GM19463 (cell line): ENCODE measurements at regions not wholly inside any gene's neighbourhood (a gene's known extent, or its start where the extent isn't known, plus 50 kb on each side); places are given as distances from the start of the nearest gene placed in this dataset.

Experiments used
- ATAC-seq: cut with Tn5 transposase; IDR thresholded peaks from one replicate; pipeline ENCODE4 v1.9.1; 2021; ENCODE audit warnings: mild to moderate bottlenecking, moderate library complexity; ENCODE audit not compliant: unreplicated experiment

DNA sequence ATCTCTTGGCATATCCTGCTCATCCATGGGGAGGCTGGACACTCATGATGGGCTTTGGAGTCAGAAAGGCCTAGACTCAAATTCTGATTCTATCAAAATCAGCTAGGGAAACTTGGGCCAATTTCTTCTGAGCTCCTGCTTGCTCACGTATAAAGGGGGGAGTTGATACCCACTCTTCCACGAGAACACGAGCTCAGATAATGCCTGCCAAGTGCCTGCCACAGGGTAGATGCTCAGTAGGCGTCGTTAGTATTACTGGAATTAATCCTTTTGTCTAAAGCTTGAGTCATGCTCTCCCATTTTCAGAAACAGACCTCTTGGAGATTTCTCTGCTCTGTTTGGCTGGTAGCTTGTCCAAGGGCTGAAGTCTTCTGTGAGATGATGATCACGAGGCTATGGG lies 238.3 kb upstream of the MVB12B start:
- no peak for ATAC-seq

- ATAC-seq = no peak
These were observed 236.8 kb upstream of the MVB12B start for GRCh38 chr9:126089789-126090188.

DNA sequence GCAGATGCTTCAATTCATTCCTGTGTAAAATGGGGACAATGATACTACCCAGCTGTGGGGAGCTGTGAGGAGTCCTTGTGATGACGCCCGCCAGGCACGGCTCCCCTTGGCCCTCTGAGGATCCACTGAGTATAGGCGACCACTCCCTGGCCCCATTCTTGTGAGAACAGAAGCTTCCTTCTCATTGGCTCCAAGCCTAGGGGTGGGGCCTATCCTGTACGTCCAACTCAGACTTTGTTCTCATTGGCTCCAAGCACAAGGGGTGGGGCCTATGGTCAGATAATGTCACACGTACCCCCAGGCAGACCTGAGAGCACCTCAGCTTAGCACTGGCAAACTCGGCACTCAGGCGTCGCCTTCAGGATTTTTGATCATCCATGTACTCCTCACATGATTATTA lies 232.9 kb upstream of the MVB12B start:
- ATAC-seq = no peak

GRCh38 chr9:126095546-126096190 lies 231.0 kb upstream of the MVB12B start:
- ATAC-seq = no peak

GRCh38 chr9:126096340-126096739 lies 230.3 kb upstream of the MVB12B start:
- ATAC-seq = no peak

- no peak for ATAC-seq
These were observed 228.9 kb upstream of the MVB12B start for GRCh38 chr9:126097679-126098078.

DNA sequence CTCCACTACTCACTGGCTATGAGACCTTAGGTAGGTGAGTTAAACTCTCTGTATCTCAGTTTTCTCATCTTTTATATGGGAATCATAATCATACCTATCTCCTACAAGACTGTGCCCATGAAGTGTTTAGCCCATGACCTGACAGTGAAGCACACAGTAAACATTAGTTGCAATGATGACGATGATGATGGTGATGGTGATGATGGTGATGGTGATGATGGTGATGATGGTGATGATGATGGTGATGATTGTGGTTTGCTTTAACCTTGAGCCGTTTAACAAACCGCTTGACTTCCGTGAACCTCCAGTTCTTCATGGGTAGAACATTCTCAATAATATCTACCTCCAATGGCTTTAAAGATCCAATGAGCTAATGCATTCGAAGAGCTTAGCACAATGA lies 220.2 kb upstream of the MVB12B start:
- ATAC-seq = no peak

- ATAC-seq = no peak
These were observed 218.9 kb upstream of the MVB12B start for GRCh38 chr9:126107693-126108092.

DNA sequence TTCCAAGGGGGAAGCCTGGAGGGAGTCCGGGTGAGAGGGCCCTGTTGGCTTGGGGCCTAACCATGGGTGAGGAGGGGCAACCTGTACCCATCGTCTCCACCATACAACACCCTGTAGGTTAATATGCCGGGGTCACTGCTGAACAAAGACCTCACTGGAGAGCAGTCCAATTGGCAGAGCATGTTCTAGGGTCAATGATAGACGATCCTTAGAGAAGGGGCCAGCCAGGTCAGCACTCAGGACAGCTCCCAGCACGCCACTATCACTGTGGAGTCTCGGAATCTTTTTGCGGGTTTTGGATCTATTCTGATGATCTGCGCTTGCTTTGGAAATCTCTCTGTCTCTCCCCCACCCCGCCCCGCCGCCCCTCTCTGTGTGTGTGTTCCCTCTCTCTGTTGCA lies 218.4 kb upstream of the MVB12B start:
- ATAC-seq = no peak

DNA sequence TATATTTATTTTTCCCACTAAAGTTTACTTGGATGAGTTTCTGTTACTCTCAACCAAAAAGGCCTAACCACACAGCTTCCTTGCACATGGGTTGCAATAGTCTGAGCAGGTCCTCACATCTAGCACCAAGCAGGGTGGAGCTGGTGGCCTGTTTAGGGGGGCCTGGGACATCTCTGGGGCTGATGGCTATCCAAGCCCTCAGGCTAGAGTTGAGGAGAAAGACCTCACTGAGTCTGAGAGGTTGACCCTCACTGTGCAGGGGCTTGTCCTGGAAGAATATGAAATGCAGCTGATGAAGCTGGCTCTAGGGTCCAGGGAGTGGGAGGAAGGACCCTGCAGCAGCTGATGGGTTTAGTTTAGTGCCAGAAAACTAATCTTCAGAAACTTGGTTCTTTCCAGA lies 217.1 kb upstream of the MVB12B start:
- no peak for ATAC-seq

GRCh38 chr9:126111556-126111955 lies 215.1 kb upstream of the MVB12B start:
- ATAC-seq = no peak

DNA sequence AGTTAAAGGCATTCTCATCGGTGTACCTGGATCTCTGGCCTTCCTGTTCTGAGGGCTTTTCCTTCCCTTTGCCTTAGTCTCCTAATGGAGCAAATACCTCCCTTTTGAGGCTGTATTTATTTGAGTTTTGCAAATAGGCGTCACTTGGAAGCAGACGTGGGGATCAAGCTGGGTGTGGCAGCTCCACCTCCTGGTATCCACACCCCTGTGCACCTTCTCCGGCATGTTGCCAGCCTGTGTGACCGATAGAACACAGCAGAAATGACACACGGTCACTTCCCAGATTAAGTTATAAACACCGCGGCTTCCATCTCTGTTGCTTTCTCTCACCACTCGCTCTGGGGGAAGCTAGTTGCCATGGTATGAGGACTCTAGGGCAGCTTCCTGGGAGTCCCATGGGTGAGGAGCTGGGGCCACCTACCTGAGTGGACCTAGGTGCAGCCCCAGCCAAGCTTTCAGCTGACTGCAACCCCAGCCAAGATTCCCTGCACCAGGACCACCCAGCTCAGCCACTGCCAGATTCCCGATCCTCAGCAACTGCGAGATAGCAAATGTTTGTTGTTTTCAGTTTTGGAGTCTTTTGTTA lies 214.4 kb upstream of the MVB12B start:
- no peak for ATAC-seq

- ATAC-seq = no peak
These were observed 213.5 kb upstream of the MVB12B start for GRCh38 chr9:126113176-126113575.

DNA sequence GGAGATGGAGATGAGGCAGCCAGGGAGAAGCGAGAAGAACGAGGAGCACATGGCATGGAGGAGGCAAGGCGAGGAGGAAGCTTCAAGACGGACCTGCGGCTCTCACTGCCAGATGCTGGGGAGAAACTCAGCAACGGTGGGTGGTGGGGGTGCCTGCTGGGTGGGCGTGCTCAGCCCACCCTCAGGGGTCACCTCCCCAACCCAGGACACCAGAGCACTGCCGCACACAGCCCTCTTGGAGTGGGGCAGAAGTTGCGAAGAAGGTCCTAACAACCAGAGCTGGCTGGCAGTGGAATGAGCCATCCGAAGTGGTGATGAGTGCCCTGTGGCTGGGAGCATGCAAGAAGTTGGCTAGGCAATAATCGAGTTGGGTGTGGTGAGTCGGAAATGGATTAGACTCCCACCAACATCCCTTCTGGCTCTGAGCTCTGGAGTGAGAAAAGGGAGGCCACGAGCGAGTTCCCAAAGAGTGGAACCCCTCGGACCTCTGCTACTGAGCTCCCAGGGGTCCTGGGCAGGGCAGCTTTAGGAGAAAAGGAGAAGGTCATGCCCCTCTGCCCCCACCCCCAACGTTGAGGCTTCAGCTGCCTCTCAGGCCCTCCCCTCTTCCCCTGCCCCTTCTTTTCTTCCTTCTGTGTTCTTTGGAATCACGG lies 212.7 kb upstream of the MVB12B start:
- ATAC-seq = no peak

GRCh38 chr9:126114409-126114760 lies 212.2 kb upstream of the MVB12B start:
- no peak for ATAC-seq

GRCh38 chr9:126114850-126115460 lies 211.7 kb upstream of the MVB12B start:
- ATAC-seq = no peak

- ATAC-seq = no peak
These were observed 210.1 kb upstream of the MVB12B start for GRCh38 chr9:126116351-126117157.

- no peak for ATAC-seq
These were observed 209.5 kb upstream of the MVB12B start for GRCh38 chr9:126117158-126117425.

GRCh38 chr9:126117631-126118030 lies 209.0 kb upstream of the MVB12B start:
- ATAC-seq = no peak

GRCh38 chr9:126119731-126120130 lies 206.9 kb upstream of the MVB12B start:
- no peak for ATAC-seq

DNA sequence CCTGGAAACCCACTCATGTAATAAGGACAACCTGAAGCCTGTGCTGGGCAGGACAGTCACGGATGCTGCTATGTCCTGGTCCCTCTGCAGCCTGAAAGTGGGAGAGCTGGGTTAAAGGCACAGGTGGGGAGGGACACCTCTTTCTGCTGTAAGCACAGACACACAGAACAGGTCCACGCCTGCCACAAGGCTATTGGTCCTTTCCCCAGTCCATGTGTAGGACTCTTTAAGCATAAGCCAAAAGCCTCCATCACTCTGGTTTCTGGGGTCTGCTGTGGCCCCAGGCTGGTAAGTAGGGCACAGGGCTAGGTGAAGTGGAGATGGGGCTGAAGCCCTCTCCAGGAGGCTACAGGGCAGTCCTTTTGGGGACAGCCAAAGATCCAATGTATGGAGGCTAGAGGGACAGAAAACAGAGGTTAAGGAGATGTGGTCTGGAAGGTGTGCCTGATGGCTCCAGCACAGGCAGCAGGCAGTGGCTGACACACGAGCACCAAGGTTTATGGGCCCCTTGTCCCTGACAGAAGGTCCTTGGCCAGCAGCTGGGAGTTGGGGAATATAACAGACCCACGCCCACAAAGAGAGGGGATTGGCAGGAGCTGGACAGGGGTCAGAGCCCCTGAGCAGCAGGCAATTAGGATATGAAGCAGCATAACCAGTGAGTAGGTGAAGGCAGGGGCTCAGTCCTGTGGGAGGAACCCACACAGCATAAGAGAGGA lies 203.6 kb upstream of the MVB12B start:
- no peak for ATAC-seq
